ENCODE measurements at regions not wholly inside any gene's neighbourhood (a gene's known extent, or its start where the extent isn't known, plus 50 kb on each side); places are given as distances from the start of the nearest gene placed in this dataset.

GRCh38 chr18:45517181-45517741, 98.0 kb upstream of the SLC14A2 start:
- no peak for TF ChIP-seq POLR2AphosphoS5 (IDR thresholded peaks at IDR 0.05; ENCODE audit: low read depth, low read length)
- TF ChIP-seq EZH2phosphoT487 (IDR thresholded peaks at IDR 0.05; ENCODE audit: borderline replicate concordance, low read depth): no peak
- TF ChIP-seq RCOR1 (IDR thresholded peaks at IDR 0.05; ENCODE audit: low read length): no peak
- no peak for TF ChIP-seq CTCF (IDR thresholded peaks at IDR 0.05)
- TF ChIP-seq REST (IDR thresholded peaks at IDR 0.05; ENCODE audit: low read depth, low read length): no peak
- TF ChIP-seq CHD2 (IDR thresholded peaks at IDR 0.05; ENCODE audit: low read length, partially characterized antibody): no peak
- TF ChIP-seq RAD21 (IDR thresholded peaks at IDR 0.05; ENCODE audit: low read length): no peak
- TF ChIP-seq NFIC (IDR thresholded peaks at IDR 0.05; ENCODE audit: borderline replicate concordance): no peak
- no peak for TF ChIP-seq GATA2 (CRISPR knock-in tag; IDR thresholded peaks at IDR 0.05)
- TF ChIP-seq YY1 (IDR thresholded peaks at IDR 0.05; ENCODE audit: low read depth): no peak
- no peak for TF ChIP-seq EP300 (IDR thresholded peaks at IDR 0.05; ENCODE audit: borderline replicate concordance in 1 of 2, low read depth in 1 of 2, low read length in 1 of 2)
- TF ChIP-seq SMC3 (IDR thresholded peaks at IDR 0.05; ENCODE audit: low read depth, low read length): no peak
- no peak for TF ChIP-seq ELF1 (IDR thresholded peaks at IDR 0.05)

Measured in SK-N-SH (cell line).